Common myeloid progenitor, CD34-positive (primary cell): ENCODE measurements at regions not wholly inside any gene's neighbourhood (a gene's known extent, or its start where the extent isn't known, plus 50 kb on each side); places are given as distances from the start of the nearest gene placed in this dataset.

Source experiments
- CTCF ChIA-PET: fragments of 350-600 bp; sonication (Branson Sonifier 250); formaldehyde crosslinking; loops from one replicate; lab custom pipeline; 2021; ENCODE audit warnings: antibody characterized with exemption; lab: Charles Lee
- POLR2A ChIA-PET: fragments of 350-600 bp; sonication (Branson Sonifier 250); formaldehyde crosslinking; loops from one replicate; lab custom pipeline; 2021; ENCODE audit warnings: antibody characterized with exemption; lab: Charles Lee
- DNase-seq, 3 donors: peaks; one replicate each; pipeline versions ENCODE4 v3.0.0 to v3.0.0-alpha.2; 2013
- H3K27ac ChIP-seq, 2 experiments: 1 replicate in 1 of 2; 2 replicates in 1 of 2; pipeline ENCODE4 v1.7.0; 2013; ENCODE audit warnings: inconsistent platforms in 2 of 2, low read length in 2 of 2, mild to moderate bottlenecking in 2 of 2, low read depth in 1 of 2, moderate library complexity in 1 of 2; ENCODE audit not compliant: severe bottlenecking in 2 of 2, insufficient read depth in 1 of 2, poor library complexity in 1 of 2
- H3K27me3 ChIP-seq, 5 experiments: replicated peaks in 2 of 5; 1 replicate in 3 of 5; 2 replicates in 2 of 5; pipeline versions ENCODE4 v1.6.1 to v1.7.0; 2013; ENCODE audit warnings: low read length in 4 of 5, mild to moderate bottlenecking in 2 of 5, moderate library complexity in 2 of 5, inconsistent platforms in 1 of 5; ENCODE audit not compliant: insufficient read depth in 5 of 5, control insufficient read depth in 4 of 5
- H3K36me3 ChIP-seq, 4 experiments: 1 replicate in 2 of 4; 2 replicates in 2 of 4; pipeline versions ENCODE4 v1.6.1 to v1.7.0; 2013; ENCODE audit warnings: low read length in 3 of 4, control low read depth in 1 of 4, mild to moderate bottlenecking in 1 of 4; ENCODE audit not compliant: control insufficient read depth in 4 of 4, insufficient read depth in 4 of 4
- H3K4me1 ChIP-seq, 4 experiments: 1 replicate in 3 of 4; 2 replicates in 1 of 4; pipeline versions ENCODE4 v1.6.1 to v1.7.1; 2013; ENCODE audit warnings: low read length in 3 of 4, mild to moderate bottlenecking in 3 of 4, control low read depth in 1 of 4, inconsistent platforms in 1 of 4, moderate library complexity in 1 of 4; ENCODE audit not compliant: control insufficient read depth in 4 of 4, insufficient read depth in 4 of 4; ENCODE audit errors: control extremely low read depth in 1 of 4
- H3K4me3 ChIP-seq, 7 experiments: 1 replicate in 4 of 7; 2 replicates in 3 of 7; pipeline versions ENCODE4 v1.5.1 to v1.7.0; 2013; ENCODE audit warnings: mild to moderate bottlenecking in 7 of 7, low read length in 6 of 7, moderate library complexity in 6 of 7, inconsistent platforms in 2 of 7, low read depth in 2 of 7, control low read depth in 1 of 7; ENCODE audit not compliant: insufficient read depth in 4 of 7, control insufficient read depth in 1 of 7; ENCODE audit errors: extremely low read depth in 1 of 7
- H3K9me3 ChIP-seq, 5 experiments: 1 replicate in 4 of 5; 2 replicates in 1 of 5; pipeline versions ENCODE4 v1.6.1 to v1.7.1; 2013; ENCODE audit warnings: low read length in 4 of 5, mild to moderate bottlenecking in 2 of 5, inconsistent platforms in 1 of 5, low read depth in 1 of 5, moderate library complexity in 1 of 5; ENCODE audit not compliant: control insufficient read depth in 4 of 5, insufficient read depth in 2 of 5; ENCODE audit errors: control extremely low read depth in 1 of 5
- WGBS: methylation state at CpG from one replicate; pipeline ENCODE4 v1.1.5; 2013; ENCODE audit not compliant: insufficient coverage; 5-methylcytosine and 5-hydroxymethylcytosine counted together

DNA sequence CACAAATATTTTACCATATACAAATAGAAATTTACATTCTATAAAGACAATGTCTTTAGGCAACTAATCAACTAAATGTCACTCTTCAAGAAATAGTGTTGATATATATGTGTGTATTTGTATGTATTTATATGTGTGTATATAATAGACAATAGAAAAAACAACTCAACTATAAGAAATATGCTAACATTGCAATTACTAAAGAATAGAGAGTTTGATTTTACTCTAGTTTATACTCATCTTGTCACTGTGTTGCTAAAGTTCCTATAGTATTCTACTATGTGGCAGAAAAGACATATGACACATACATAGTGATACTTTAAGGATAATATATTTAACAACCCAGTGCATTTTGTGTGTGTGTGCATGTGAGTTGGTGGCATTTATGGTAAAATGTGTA is 1728.3 kb downstream of the PLA2G4A start:
- Histone ChIP-seq H3K9me3 (no peaks in the 10 kb centered on the region), H3K27ac (no peak overlapping the region), H3K36me3 (no peaks in the 10 kb centered on the region), H3K4me1 (no peaks in the 10 kb centered on the region), H3K4me3 (no peak overlapping the region), H3K27me3 (no peaks in the 10 kb centered on the region)
- CTCF ChIA-PET: no interaction called here
- DNase-seq: no peak
- POLR2A ChIA-PET: no interaction called here

DNA sequence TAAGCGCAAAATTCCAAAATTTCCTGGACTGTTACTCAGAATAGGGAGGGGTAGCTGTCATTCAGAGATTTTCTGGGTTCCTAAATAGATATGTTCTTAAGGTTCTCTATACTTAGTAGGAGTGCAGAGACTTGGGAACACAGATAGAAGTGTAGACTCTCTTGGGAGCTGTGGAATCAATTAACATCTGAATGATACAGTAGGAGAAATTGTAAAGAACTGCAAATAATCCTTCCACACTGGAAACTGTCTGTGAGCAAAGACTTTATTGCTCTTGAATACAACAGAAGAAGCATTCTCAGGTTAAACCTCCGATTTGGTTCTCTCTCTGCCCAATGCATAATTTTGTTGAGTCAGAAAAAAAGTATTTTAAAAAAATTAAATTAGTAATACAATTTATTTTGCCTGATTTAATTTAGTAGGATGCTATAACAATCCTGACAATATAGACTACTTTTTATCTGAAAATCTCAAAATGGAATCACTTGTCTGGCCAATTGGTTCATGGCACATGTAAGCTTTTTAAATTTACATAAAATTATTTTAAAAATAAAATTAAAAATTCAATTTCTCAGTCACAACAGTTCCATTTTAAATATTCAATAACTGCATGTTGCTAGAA is 1754.3 kb downstream of the PLA2G4A start:
- ChIA-PET POLR2A (no interaction called here), CTCF (no interaction called here)
- DNase-seq: no peak
- WGBS: 100% methylated on average over 1 of the region's 2 CpGs
- no peaks in the 10 kb centered on the region for H3K27me3 ChIP-seq
- H3K9me3 ChIP-seq: no peaks in the 10 kb centered on the region
- H3K4me1 ChIP-seq: no peaks in the 10 kb centered on the region
- no peak overlapping the region for H3K4me3 ChIP-seq
- H3K36me3 ChIP-seq: no peaks in the 10 kb centered on the region
- H3K27ac ChIP-seq: no peak overlapping the region

DNA sequence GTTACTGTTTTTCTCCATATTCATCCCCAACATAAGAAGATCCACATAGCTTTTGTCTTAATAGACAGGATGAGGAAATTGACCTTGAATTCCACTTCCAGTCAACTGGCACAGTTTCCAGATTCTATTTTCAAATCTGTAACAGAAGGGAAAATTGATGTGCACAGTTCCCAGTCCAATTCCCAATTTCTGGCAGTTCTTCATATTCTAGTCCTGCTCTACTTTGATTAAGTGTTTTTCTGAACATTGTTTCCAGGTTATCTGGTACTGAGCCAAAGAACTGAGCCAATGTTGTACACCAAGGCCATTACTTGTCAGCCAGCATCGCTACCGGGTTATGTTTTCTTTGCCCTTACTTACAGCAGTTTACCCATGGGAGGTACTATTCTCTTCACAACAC is 1755.4 kb downstream of the PLA2G4A start:
- no peaks in the 10 kb centered on the region for H3K4me1 ChIP-seq
- no peaks in the 10 kb centered on the region for H3K9me3 ChIP-seq
- H3K27ac ChIP-seq: no peak overlapping the region
- H3K36me3 ChIP-seq: no peaks in the 10 kb centered on the region
- CTCF ChIA-PET: no interaction called here
- POLR2A ChIA-PET: no interaction called here
- H3K4me3 ChIP-seq: no peak overlapping the region
- no peak for DNase-seq
- WGBS: no CpG with 5 or more reads among the region's 2 CpGs
- H3K27me3 ChIP-seq: no peaks in the 10 kb centered on the region

DNA sequence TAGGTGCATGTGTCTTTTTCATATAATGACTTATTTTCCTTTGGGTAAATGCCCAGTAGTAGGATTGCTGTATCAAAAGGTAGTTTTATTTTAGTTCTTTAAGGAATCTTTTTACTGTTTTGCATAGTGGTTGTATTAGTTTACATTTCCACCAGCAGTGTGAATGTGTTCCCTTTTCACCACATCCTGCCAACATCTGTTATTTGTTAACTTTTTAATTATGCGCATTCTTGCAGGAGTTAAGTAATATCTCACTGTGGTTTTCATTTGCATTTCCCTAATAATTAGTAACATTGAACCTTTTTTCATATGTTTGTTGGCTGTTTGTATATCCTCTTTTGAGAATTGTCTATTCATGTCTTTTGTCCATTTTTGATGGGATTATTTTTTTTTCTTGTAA is 1761.9 kb downstream of the PLA2G4A start:
- no CpG with 5 or more reads among the region's 1 CpG for WGBS
- no peak for DNase-seq
- Histone ChIP-seq H3K36me3 (no peaks in the 10 kb centered on the region), H3K9me3 (no peaks in the 10 kb centered on the region), H3K27ac (no peak overlapping the region), H3K4me1 (no peaks in the 10 kb centered on the region), H3K4me3 (no peak overlapping the region), H3K27me3 (no peaks in the 10 kb centered on the region)
- POLR2A ChIA-PET: no interaction called here
- CTCF ChIA-PET: no interaction called here

DNA sequence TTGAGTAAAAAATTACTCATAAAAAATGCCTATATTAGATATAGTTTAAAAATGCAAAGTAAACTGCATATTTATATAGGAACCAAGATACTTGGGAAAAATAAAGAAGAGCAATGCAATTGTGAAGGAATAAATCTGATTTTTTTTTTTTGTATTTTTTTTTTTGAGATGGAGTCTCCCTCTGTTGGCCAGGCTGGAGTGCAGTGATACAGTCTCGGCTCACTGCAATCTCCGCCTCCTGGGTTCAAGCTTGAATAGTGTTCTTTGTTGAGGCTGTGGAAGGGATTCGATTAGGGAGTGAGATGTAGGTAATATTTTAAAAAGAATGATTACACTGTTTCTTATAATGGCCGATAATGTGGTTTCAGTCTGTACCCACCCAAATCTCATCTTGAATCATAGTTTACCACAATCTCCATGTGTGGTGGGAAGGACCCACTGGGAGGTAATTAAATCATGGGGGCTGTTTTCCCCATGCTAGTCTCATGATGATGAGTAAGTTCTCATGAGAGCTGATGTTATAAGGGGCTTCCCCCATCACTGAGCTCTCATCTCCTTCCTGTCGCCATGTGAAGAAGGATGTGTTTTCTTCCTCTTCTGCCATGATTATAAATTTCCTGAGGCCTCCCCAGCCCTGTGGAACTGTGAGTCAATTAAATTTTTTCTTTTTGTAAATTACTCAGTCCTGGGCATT is 1765.9 kb downstream of the PLA2G4A start:
- WGBS: 87% methylated on average over 3 of the region's 5 CpGs
- H3K27me3 ChIP-seq: no peaks in the 10 kb centered on the region
- no peaks in the 10 kb centered on the region for H3K9me3 ChIP-seq
- H3K36me3 ChIP-seq: no peaks in the 10 kb centered on the region
- DNase-seq: peak in 2 of 3 donors; percentile 0 to 1
- H3K27ac ChIP-seq: no peak overlapping the region
- POLR2A ChIA-PET: no interaction called here
- no peaks in the 10 kb centered on the region for H3K4me1 ChIP-seq
- no peak overlapping the region for H3K4me3 ChIP-seq
- CTCF ChIA-PET: interaction anchor here (0.6 kb wide), 1 partner anchor 50 kb away, joined by 3 read pairs; no protein-coding TSS in a partner anchor

DNA sequence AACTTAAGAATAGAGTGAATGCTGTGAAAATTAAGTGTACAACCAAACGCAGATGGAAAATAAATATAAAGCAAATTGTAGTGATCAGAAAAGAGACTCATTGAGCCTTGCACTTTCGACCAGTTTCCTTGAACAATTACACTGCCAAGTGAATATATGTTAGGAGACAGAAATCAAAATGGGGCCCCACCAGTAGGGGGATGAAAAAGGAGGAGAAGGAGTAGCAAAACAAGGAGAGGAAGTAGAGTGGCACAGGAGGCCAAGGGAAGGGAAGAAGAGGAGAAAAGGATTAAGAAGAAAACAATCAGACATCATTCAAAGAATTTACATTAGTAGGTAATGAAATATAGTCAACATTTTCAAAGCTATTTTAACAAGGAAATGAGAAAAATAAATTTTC is 1770.6 kb downstream of the PLA2G4A start:
- H3K4me3 ChIP-seq: no peak overlapping the region
- H3K27me3 ChIP-seq: no peaks in the 10 kb centered on the region
- no peaks in the 10 kb centered on the region for H3K36me3 ChIP-seq
- H3K4me1 ChIP-seq: no peaks in the 10 kb centered on the region
- DNase-seq: no peak
- WGBS: 100% methylated on average over 1 of the region's 2 CpGs
- H3K27ac ChIP-seq: no peak overlapping the region
- POLR2A ChIA-PET: no interaction called here
- H3K9me3 ChIP-seq: no peaks in the 10 kb centered on the region
- CTCF ChIA-PET: interaction anchor here (0.6 to 1.3 kb wide), 3 partner anchors 11 to 56 kb away, joined by 3 to 4 read pairs (median 4); no protein-coding TSS in a partner anchor

DNA sequence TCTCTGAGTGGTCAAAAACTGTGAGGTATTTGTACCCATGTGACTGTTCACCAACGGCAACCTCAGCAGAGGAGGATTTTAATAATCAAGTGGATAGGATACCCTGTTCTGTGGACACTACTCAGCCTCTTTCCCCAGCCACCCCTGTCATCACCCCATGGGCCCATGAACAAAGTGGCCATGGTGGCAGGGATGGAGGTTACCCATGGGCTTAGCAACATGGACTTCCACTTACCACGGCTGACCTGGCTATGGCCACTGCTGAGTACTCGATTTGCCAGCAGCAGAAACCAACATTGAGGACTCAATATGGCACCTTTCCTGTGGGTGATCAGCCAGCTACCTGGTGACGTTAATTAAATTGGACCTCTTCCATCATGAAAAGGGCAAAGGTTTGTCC is 1782.7 kb downstream of the PLA2G4A start:
- no peak for DNase-seq
- Histone ChIP-seq H3K27me3 (no peaks in the 10 kb centered on the region), H3K4me1 (no peaks in the 10 kb centered on the region), H3K4me3 (no peak overlapping the region), H3K36me3 (no peaks in the 10 kb centered on the region), H3K9me3 (peaks cover 0 to 7% (median 3%) of the 10 kb centered on the region in 5 experiments), H3K27ac (no peak overlapping the region)
- ChIA-PET POLR2A (no interaction called here), CTCF (no interaction called here)
- WGBS: 96% methylated on average over 3 of the region's 4 CpGs
